ENCODE measurements at regions not wholly inside any gene's neighbourhood (a gene's known extent, or its start where the extent isn't known, plus 50 kb on each side); places are given as distances from the start of the nearest gene placed in this dataset.
"Not testable (repeated sequence)": the region's sequence is repeated elsewhere in the genome, so short reads cannot be mapped to it uniquely, and the experiment has no call there.

GRCh38 chr5:77909237-77909636 lies 133.1 kb upstream of the TBCA start:
- no peak for DNase-seq

GRCh38 chr5:77908787-77909186 lies 132.6 kb upstream of the TBCA start:
- no peak for DNase-seq

- no peak for DNase-seq
Measured at GRCh38 chr5:77907786-77908185, 131.6 kb upstream of the TBCA start.

DNA sequence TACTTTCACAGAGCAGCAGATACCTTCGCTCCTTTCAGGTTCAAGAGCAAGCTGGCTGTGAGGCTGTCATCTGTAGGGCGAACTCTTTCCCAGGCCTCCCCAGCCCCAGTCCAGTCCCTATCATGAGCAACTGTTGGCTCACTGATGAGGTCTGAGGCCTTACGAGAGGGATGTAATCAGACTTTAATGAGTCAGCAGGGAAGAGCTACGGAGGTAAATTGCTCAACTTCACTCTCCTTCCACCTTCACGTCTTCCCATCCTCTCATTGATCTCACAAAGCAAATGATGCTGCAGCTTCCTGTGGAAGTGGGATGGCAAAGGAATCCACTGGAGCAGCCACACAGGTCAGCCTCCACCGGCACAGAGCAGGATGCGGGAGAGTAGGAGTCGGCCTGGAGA lies 130.7 kb upstream of the TBCA start:
- no peak for DNase-seq

DNA sequence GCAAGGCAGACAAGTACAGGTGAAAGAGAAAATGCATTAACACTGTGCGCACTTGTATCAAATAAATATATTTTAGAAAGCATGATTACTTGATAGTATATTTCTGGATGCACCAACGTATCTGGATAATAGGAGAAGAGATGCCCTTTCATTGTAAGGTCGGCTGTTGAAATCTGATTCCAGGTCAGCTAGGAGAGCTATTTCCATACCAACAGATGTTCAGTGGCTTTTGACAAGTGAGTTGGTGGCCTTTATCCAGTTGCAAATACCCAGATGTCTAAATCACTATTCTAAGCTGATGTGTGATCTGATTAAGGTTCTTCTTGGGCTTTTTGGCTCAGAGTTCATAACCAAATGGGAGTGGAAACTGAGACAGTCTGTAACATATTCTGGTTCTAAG lies 128.2 kb upstream of the TBCA start:
- no peak for DNase-seq

DNA sequence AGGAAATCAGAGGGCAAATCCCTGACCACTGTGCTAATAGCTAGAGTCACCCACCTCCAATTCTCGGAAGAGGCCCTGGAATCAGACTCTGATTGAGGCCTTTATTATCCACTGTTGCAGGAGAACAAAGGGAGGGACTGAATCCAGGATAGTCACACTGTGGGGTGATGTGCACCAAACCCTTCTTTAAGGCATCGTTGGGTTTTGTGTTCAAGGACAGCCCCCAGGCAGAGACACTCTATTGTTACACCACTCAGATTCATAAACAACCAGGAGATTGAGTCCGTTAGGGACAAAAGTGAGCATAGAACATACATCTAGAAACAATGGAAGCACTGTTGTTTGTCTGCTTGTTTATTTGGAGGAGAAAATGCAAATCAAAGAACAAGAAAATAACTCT lies 124.6 kb upstream of the TBCA start:
- DNase-seq = no peak

DNA sequence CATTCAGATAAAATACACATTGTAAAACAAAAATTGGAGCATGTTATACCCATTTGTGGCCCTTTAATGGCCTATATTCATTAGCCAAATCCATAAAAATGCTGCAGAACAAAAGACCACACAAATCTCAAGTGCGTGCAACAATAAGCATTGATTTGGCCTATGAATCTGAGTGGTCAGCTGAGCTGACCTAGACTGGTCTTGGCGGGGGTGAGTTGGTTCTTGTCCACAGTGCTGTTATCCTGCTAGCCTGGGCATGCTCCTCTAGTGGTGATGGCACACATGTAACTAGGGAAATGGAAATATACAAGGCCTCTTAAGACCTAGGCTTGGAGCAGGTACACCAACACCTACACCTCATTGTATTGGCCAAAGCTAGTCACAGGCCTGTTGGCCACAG lies 122.2 kb upstream of the TBCA start:
- no peak for DNase-seq

DNA sequence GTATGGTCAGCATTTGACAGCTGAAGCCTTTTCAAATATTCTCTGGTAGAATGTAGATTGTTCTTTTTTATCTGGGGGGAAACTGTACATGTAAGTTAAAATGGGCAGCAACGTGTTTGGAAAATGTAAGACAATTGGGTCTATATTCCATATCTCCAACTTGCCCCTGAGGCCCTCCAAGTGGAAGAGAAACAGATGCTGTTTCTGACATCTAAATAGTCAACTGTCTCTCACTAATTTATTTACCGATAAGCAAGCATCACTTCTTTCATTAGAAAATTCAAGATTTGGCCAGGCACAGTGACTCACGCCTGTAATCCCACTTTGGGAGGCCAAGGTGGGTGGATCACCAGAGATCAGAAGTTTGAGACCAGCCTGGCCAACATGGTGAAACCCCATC lies 120.2 kb upstream of the TBCA start:
- DNase-seq = no peak

DNA sequence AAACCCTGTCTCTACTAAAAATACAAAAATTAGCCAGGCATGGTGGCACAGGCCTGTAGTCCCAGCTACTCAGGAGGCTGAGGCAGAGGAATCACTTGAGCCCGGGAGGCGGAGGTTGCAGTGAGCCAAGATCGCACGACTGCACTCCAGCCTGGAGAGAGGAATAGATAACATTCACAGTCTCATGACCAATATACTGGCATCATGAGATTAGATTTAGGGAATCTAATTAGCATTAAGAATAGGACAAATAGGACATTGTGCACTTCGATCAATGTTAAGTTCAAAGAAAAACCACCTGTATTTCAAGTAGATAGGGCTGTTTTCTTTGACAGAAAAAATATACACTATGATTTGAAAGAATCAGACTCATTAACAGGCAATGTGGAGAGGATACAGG lies 118.0 kb upstream of the TBCA start:
- not testable (repeated sequence) for DNase-seq

DNA sequence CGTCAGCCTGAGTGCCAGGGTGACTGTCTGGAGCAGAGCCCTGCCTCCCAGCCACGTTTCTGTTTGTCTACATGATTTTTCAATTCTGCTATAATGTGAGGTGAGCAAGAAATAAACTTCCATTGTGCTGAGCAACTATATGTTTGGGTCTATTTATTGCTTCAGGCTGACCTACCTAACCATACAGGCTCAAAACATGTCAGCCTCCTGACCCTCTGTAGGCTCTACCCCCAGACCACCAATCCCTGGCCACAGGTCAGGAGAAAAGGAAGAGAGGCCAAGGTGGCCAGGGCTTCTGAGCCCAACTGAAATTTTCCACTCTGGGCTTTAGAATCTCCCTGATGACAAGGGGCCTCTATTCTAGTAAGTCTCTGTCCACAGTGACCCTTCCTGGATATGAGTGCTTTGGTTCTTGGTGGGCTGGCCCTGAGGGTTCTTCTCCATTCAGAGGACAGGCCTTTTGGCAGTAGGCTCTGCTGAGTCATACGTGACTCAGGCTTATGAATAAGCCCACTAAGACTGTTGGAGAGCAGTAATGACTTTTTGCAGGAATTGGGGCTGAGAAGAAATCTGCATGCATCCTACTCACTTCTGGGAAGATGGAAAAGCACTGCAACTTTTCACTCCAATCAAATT lies 117.2 kb upstream of the TBCA start:
- no peak for DNase-seq

DNA sequence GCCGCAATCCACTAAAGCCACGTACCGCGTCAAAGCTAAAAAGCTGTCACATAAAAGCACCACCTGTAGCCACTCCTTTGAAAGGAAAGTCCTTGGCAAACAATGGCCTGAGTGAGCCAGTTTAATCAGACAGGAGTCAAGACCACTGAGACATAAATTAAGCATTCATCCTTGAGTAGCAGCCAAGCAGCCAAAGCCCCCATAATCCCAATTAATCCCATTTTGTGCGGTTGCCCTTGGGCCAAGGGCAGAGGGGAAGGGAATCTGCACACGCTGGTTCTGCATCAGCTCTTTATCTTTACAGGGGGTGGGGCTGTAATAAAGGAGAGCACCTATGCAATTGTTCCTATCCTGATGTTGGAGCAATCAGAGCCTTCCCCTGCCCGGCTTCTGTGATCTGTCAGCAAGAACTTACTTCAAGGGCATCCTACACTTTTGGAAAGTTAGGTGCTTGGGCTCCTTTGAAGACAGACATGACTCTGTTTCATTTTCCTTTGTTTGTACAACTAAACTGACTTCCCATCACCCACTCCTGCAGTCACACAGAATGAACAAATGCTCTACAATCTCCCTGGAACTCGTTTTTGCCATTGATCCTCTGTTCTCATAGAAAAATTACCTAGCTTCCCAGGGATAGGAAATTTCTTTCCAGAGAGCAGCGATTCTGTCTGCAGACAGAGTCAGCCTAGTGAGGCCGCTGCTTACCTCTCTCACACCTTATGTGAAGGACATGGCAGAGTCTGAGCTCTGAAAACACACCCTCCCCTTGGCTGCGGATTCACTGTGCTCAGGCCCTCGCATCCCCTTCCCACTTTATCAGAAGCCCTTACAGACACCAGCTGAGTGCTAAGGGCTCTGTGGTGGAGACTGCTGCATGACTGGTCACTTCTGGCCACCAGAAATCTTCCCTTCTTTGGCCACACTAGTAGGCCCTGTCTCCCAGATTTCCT lies 116.2 kb upstream of the TBCA start:
- DNase-seq = no peak

DNA sequence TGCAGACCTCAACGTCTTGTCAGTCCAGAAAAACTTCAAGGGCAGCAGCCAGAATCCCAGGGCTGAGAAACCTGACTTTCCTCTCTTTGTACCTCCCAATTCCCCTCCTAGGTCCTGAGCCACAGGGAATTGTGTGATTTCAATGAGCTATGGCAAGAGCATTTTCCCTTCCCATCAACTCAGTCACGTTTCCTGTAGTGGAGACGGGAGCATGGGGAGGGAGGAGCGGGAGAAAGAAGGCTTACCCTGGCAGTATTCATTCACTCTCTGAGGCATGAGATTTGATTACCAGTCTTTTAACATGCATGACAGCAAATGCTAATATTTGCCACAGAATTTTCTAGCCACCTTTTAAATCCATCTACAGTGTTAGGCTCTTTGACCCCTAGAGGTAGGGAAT lies 109.4 kb upstream of the TBCA start:
- no peak for DNase-seq

DNA sequence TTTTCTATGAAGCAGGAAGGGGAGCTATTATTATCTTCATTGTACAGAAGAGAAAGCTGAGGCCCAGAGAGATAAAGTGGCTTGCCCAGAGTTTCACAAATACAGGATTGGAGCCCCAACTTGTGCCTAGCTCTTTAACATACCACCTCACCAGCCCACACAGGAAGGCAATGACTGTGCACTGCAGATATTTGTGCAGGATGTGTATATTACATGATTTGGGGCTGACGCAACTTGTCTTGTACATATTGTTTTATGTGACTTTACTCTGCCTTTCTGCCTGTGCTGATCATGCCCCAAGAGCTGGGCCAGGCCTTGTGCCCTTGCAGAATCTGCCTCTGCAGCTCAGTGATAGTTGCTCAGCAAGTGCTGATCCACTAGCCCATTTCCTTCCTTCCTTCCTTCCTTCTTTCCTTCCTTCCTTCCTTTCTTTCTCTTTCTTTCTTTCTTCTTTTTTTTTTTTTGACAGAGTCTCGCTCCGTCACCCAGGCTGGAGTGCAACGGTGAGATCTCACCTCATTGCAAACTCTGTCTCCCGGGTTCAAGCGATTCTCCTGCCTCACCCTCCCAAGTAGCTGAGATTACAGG lies 106.6 kb upstream of the TBCA start:
- no peak for DNase-seq

- no peak for DNase-seq
Measured at GRCh38 chr5:77881528-77881927, 105.4 kb upstream of the TBCA start.

GRCh38 chr5:77877516-77878355 lies 101.6 kb upstream of the TBCA start:
- no peak for DNase-seq

DNA sequence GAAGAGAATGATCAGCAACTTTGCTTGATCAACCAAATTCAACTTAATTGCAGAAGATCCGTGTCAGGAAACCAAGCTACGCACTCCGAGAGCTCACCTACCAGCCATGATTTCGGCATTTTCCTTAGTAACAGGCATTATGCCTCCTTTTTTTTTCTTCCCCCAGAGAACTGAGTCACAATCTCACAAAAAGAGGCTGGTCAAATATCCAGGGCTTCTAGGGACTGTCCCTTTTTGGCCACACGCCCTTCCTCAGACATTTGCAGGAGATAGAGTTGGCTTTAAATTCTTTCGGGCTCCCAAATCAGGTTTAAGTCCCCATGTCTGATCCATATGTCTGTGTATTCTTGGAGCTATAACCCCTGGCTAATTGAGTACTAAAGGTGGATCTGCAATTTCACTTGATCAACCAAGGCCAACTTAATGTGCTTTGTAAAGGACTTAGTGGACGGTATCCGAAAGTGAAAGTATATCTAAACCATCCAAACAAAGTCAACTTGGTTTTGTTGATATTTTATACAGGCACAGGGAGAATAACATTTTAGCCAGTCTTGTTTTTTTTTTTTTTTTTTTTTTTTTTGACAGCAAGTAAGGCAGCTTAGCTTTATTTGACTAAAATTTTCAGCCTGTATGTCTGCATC lies 100.8 kb upstream of the TBCA start:
- DNase-seq = no peak

- DNase-seq = no peak
Measured at GRCh38 chr5:77876316-77876715, 100.2 kb upstream of the TBCA start.

GRCh38 chr5:77874691-77875090 lies 98.6 kb upstream of the TBCA start:
- DNase-seq = no peak

DNA sequence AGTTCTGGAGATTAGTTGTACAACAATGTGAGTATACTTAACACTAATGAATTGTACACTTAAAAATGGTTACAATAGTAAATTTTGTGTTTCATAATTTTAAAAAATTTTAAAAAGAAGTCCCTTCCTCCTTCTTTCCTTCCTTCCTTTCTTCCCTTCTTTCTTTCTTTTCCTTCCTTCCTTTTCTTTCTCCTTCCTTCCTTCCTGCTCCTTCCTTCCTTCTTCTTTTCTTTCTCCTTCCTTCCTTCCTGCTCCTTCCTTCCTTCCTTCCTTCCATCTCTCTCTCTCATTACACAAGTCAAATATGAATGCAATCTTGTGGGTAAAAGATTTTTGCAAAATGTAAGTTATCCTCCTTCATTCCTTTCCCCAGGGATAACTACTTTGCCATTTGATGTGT lies 97.1 kb upstream of the TBCA start:
- DNase-seq = no peak

DNA sequence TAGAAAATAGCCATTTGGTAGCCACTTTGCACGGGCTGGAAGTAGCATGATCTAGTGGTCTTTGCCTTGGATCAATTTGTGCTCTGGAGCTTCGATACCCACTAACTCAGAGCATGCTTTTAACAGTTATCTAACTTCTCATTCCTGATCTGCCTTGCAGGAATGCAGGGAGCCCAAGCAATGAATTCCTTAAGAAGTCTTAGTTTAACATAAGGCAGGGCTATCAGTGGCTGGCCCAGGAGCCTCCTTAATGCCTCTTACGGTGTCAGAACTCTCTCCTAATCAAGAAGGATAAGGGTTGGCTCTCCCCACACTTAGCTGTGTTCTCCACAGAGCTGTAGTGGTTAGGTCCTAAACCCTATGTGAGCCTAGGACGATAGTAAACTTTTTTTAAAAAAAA lies 95.8 kb upstream of the TBCA start:
- DNase-seq = no peak

DNA sequence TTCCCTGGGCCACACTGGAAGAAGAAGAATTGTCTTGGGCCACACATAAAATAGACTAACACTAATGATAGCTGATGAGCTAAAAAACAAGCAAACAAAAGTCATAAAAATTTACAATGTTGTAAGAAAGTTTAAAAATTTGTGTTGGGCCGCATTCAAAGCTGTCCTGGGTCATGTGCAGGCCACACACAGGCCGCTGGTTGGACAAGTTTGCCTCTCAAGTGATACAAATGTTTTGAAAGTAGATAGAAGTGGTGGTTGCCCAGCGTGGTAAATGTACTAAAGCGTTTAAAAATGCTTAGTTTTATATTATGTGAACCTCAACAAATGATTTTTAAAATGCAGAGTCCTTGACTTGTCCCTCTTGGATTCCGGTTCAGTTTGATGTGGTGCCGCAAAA lies 94.9 kb upstream of the TBCA start:
- DNase-seq = no peak

Data from left kidney (tissue), 1 donor.